ENCODE measurements at regions not wholly inside any gene's neighbourhood (a gene's known extent, or its start where the extent isn't known, plus 50 kb on each side); places are given as distances from the start of the nearest gene placed in this dataset.
A peak's percentile ranks its signal among the peaks of the same experiment; 100 is the strongest.

DNA sequence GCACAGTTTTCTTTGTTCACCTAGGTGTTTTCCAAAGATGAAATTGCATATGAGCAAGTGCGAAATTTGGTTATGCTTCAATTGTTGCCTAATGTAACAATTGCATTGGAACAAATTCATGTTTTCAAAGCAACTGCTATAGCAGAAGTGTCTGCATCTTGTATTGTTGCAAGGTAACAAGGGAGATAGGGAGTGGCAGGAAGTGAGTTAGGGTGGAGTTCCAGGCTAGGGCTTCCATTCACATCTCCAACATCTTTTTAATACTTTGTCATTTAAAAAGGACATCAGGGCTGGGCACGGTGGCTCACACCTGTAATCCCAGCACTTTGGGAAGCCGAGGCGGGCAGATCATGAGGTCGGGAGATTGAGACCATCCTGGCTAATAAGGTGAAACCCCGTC is 312.3 kb upstream of the E2F7 start:
- Mint-ChIP-seq H3K4me3 (ENCODE audit: unreplicated experiment) (no peak overlapping the region), H3K4me1 (ENCODE audit: insufficient read depth, unreplicated experiment) (peaks cover 24% of the 10 kb centered on the region), H3K27ac (ENCODE audit: low read depth, unreplicated experiment) (no peak overlapping the region), H3K36me3 (ENCODE audit: insufficient read depth, unreplicated experiment) (no peaks in the 10 kb centered on the region), H3K9me3 (ENCODE audit: unreplicated experiment) (no peaks in the 10 kb centered on the region), H3K27me3 (ENCODE audit: insufficient read depth, unreplicated experiment) (no peaks in the 10 kb centered on the region)
- intact Hi-C loops (cut with micrococcal nuclease) = no loop called here
- ChIA-PET CTCF (no interaction called here), POLR2A (no interaction called here)
- no TSS peak for BruUV-seq (replicated peaks)
- TF ChIP-seq, protein P1, sequence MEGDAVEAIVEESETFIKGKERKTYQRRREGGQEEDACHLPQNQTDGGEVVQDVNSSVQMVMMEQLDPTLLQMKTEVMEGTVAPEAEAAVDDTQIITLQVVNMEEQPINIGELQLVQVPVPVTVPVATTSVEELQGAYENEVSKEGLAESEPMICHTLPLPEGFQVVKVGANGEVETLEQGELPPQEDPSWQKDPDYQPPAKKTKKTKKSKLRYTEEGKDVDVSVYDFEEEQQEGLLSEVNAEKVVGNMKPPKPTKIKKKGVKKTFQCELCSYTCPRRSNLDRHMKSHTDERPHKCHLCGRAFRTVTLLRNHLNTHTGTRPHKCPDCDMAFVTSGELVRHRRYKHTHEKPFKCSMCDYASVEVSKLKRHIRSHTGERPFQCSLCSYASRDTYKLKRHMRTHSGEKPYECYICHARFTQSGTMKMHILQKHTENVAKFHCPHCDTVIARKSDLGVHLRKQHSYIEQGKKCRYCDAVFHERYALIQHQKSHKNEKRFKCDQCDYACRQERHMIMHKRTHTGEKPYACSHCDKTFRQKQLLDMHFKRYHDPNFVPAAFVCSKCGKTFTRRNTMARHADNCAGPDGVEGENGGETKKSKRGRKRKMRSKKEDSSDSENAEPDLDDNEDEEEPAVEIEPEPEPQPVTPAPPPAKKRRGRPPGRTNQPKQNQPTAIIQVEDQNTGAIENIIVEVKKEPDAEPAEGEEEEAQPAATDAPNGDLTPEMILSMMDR (IDR thresholded peaks at IDR 0.05; ENCODE audit: unreplicated experiment) = no peak
- DNase-seq (ENCODE audit: unreplicated experiment) = peak; percentile 37

DNA sequence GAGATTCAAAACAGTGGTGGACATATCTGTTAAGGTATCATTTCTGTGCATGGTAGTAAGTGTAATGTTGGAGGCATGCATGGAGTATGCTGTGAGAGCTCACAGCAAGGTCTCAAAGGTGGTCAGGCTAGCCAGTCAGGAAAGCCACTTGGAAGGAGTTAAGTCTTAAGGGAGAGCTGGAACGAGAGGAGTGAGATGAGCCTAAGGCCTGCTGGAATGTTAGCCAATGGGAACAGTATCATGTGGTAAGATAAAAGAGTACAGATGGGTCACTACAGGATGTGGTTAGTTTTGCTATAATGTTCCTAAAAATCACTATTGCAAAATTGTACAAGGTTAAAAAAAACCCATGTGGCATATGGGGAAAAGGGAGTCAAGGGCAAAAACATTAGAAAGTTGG is 311.7 kb upstream of the E2F7 start:
- TF ChIP-seq, protein P1 (IDR thresholded peaks at IDR 0.05; ENCODE audit: unreplicated experiment) = no peak
- POLR2A ChIA-PET = no interaction called here
- CTCF ChIA-PET = no interaction called here
- intact Hi-C loops (cut with micrococcal nuclease) = no loop called here
- BruUV-seq (replicated peaks) = no TSS peak
- no peaks in the 10 kb centered on the region for H3K36me3 Mint-ChIP-seq (ENCODE audit: insufficient read depth, unreplicated experiment)
- H3K9me3 Mint-ChIP-seq (ENCODE audit: unreplicated experiment) = no peaks in the 10 kb centered on the region
- no peaks in the 10 kb centered on the region for H3K27me3 Mint-ChIP-seq (ENCODE audit: insufficient read depth, unreplicated experiment)
- DNase-seq (ENCODE audit: unreplicated experiment) = peak; percentile 66
- H3K4me3 Mint-ChIP-seq (ENCODE audit: unreplicated experiment) = no peak overlapping the region
- H3K27ac Mint-ChIP-seq (ENCODE audit: low read depth, unreplicated experiment) = no peak overlapping the region
- peaks cover 29% of the 10 kb centered on the region for H3K4me1 Mint-ChIP-seq (ENCODE audit: insufficient read depth, unreplicated experiment)

DNA sequence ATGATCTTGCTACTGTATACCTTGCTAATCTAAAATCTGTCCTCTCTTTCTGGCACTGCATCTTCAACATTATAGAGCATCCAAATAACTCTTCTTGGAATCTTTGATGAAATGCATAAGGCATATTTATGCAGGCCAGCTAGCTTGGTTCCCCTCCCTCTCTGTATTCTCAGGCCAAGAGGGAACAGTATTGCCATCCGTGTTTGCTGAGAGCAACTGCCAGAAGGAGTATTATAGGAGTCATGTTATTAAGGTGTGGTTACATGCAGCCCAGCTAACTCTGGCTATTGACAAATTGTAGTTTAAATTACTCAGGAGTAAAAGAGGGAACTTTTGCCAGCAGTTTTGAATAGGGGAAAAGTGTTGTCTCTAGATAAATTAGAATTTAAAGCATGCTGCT is 309.3 kb upstream of the E2F7 start:
- TF ChIP-seq, protein P1 (IDR thresholded peaks at IDR 0.05; ENCODE audit: unreplicated experiment) = no peak
- DNase-seq (ENCODE audit: unreplicated experiment) = no peak
- H3K4me3 Mint-ChIP-seq (ENCODE audit: unreplicated experiment) = no peak overlapping the region
- H3K36me3 Mint-ChIP-seq (ENCODE audit: insufficient read depth, unreplicated experiment) = no peaks in the 10 kb centered on the region
- no peak overlapping the region for H3K27ac Mint-ChIP-seq (ENCODE audit: low read depth, unreplicated experiment)
- no peaks in the 10 kb centered on the region for H3K27me3 Mint-ChIP-seq (ENCODE audit: insufficient read depth, unreplicated experiment)
- H3K4me1 Mint-ChIP-seq (ENCODE audit: insufficient read depth, unreplicated experiment) = peaks cover 34% of the 10 kb centered on the region
- intact Hi-C loops (cut with micrococcal nuclease) = no loop called here
- H3K9me3 Mint-ChIP-seq (ENCODE audit: unreplicated experiment) = no peaks in the 10 kb centered on the region
- POLR2A ChIA-PET = interaction anchor here (0.7 kb wide), 1 partner anchor 19 kb away, joined by 3 read pairs; no protein-coding TSS in a partner anchor
- CTCF ChIA-PET = interaction anchor here (0.6 kb wide), 1 partner anchor 205 kb away, joined by 3 read pairs; no protein-coding TSS in a partner anchor
- no TSS peak for BruUV-seq (replicated peaks)

DNA sequence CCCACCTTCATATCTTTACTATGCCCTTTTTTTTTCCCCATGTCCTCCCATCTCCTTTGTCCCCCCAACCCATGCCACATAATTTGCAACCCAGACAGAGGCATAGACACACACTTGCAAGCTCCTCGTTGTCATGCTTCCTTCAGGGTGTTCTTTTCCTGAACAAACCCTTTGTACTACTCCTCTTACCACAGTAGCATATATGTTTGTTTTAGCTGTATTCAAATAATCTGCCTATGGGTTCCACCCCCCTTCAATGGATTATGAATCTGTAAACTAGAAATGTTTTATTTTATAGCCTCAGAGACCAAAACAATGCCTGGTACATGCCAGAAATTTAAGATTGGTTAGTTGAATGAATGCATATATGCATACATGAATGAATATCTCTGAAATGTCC is 307.1 kb upstream of the E2F7 start:
- DNase-seq (ENCODE audit: unreplicated experiment) = no peak
- H3K9me3 Mint-ChIP-seq (ENCODE audit: unreplicated experiment) = peaks cover 9% of the 10 kb centered on the region
- no TSS peak for BruUV-seq (replicated peaks)
- POLR2A ChIA-PET = no interaction called here
- no peaks in the 10 kb centered on the region for H3K27me3 Mint-ChIP-seq (ENCODE audit: insufficient read depth, unreplicated experiment)
- H3K4me1 Mint-ChIP-seq (ENCODE audit: insufficient read depth, unreplicated experiment) = peaks cover 26% of the 10 kb centered on the region
- H3K27ac Mint-ChIP-seq (ENCODE audit: low read depth, unreplicated experiment) = no peak overlapping the region
- CTCF ChIA-PET = interaction anchor here (1.1 kb wide), 1 partner anchor 308 kb away, joined by 3 read pairs; no protein-coding TSS in a partner anchor
- intact Hi-C loops (cut with micrococcal nuclease) = no loop called here
- no peak overlapping the region for H3K4me3 Mint-ChIP-seq (ENCODE audit: unreplicated experiment)
- TF ChIP-seq, protein P1 (IDR thresholded peaks at IDR 0.05; ENCODE audit: unreplicated experiment) = no peak
- H3K36me3 Mint-ChIP-seq (ENCODE audit: insufficient read depth, unreplicated experiment) = no peaks in the 10 kb centered on the region
